Cerebellar cortex (tissue), 1 donor: ENCODE measurements at regions not wholly inside any gene's neighbourhood (a gene's known extent, or its start where the extent isn't known, plus 50 kb on each side); places are given as distances from the start of the nearest gene placed in this dataset.

Experiments
- DNase-seq: peaks from one replicate; pipeline ENCODE4 v3.0.0-alpha.2; 2015; ENCODE audit warnings: low spot score

DNA sequence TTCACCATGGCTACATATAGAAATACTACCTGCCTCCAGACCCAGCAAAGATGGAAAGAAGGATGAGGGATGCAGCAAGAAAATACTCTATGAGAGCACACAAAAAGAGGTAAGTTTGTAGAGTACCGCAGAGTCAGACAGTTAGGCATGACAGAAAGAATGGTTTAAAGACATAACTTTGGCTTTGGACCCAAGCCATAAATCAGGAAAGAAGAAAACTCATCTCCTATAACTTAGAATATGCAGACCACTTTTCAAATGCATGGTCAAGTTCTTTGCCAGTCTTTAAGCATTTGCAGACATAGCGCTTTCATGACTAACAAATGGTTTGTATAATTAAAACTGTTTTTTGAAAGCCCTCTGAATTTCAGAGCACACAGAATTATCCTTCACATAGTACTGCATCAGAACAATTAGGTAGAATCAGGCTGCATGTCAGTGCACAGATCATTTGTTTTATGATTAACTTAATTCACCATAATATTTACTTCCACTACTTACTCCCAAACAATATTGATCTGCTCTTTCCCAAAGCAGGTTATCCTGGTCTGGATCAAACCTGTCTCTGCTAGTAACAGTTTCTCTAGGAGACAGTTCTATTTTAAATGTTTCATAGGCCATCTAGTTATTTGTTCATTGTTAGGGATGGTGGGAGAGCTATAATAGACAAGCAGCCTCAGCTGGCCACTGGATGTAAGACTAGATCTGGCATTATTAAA is 280.7 kb upstream of the NR5A2 start:
- DNase-seq, result no peak

GRCh38 chr1:199747984-199748383 is 279.5 kb upstream of the NR5A2 start:
- DNase-seq, result no peak

DNA sequence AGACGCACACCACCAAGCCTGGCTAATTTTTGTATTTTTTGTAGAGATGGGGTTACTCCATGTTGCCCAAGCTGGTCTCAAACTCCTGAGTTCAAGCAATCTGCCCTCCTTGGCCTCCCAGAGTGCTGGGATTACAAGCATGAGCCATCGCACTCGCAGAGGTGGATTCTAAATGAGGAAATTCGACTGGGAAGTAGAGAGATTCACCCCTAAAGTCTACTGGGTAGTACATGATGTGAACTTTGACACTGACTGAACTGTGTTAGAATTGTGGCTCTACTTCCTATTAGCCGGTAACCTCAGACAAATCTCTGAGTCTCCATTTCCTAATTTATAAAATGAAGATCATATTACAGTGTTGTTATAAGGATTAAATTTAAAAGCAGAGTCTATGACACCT is 276.0 kb upstream of the NR5A2 start:
- DNase-seq, result no peak

GRCh38 chr1:199751962-199752687 is 275.4 kb upstream of the NR5A2 start:
- no peak for DNase-seq

- no peak for DNase-seq
These were observed 274.9 kb upstream of the NR5A2 start for GRCh38 chr1:199752688-199753027.

DNA sequence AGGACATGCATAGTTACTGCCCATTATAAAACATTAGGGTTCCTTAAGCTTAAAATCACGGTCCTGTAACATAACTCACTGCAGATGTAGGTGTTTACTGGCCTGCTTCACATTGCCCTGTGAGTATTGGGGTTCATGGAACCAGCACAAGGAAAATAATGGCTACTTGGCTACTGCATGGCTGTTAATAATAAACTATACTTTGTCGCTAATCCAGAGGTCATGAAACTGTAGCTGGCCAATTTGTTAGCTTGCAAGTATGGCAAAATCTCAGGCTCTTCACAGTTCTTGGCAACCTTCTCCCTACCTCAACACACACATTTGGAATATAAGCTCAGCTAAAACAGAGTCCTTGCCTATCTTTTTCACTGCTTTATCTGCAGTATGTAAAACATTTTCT is 274.0 kb upstream of the NR5A2 start:
- no peak for DNase-seq

DNA sequence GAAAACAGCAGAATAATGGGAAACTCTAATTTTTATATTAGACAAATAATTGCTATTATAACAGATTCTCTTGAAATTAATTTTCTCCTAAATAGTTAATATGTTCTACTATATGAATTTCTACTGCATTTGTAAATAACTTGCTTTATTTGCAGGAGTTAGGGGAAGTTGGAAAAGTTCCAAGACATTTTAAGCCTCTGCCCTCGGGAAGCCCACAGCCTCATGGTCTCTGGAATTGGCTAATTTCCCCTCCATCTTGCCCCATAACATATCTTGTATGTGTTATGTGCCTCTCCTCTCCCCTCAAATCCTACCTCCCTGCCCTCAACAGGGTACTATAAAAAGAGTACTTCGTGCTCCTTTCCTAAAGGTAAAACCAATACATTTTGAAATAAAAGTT is 271.4 kb upstream of the NR5A2 start:
- DNase-seq, result no peak

- no peak for DNase-seq
These were observed 268.8 kb upstream of the NR5A2 start for GRCh38 chr1:199758626-199759255.

GRCh38 chr1:199759268-199759730 is 268.2 kb upstream of the NR5A2 start:
- DNase-seq, result no peak

- no peak for DNase-seq
These were observed 264.9 kb upstream of the NR5A2 start for GRCh38 chr1:199762572-199762971.

GRCh38 chr1:199766218-199766792 is 261.2 kb upstream of the NR5A2 start:
- DNase-seq, result no peak

- no peak for DNase-seq
These were observed 259.8 kb upstream of the NR5A2 start for GRCh38 chr1:199767700-199768099.

GRCh38 chr1:199774433-199775089 is 252.9 kb upstream of the NR5A2 start:
- DNase-seq, result no peak

DNA sequence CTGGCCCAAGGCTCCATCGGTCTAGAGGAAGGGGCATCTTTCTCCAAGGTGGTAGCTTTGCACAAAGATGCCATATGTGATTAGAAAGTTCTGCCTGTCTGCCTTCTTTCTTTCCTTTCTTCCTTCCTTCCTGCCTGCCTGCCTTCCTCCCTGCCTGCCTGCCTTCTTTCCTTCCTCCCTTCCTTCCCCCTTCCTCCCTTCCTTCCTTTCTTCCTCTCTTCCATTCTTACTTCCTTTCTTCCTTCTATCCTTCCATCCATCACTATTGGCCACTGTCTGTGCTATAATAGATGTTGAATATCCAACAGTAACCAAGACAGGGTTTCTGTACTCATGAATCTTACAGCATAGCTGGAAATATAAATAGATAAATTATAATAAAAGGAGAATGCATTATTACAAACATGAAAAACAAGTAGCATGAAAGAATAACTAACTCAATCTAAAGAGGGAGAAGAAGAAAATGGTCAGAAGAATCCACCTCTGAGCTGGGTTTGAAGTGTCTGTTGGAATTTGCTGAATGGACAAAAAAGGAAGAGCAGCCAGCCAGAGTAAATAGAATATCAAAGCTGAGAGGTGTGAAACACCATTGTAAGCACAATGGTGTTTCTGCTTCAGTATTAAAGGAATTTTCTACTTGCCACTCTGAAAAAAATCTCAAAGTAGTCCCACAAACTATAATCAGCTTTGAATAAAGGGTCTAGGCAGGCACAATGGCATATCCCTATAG is 250.6 kb upstream of the NR5A2 start:
- DNase-seq, result no peak

GRCh38 chr1:199778324-199778955 is 249.1 kb upstream of the NR5A2 start:
- no peak for DNase-seq

DNA sequence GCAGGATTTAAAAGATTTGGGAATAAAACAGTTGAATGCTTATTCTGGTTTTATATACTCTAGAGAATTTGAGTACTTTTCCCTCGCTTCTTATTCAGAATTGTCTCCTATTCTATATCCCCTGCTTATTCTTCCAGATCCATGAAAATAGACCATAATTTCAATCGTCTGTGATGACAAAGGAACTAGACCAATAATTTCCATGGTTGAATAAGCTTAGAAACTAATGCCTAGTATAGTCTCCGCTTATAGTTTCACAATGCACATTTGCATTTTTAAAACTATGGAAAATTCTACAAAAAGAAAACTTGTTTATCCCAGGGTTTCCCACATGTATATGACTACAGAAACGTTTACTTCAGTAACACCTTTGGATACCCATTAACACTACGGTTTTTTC is 247.4 kb upstream of the NR5A2 start:
- no peak for DNase-seq

GRCh38 chr1:199780948-199781670 is 246.4 kb upstream of the NR5A2 start:
- DNase-seq, result no peak

GRCh38 chr1:199784138-199784895 is 243.2 kb upstream of the NR5A2 start:
- no peak for DNase-seq

DNA sequence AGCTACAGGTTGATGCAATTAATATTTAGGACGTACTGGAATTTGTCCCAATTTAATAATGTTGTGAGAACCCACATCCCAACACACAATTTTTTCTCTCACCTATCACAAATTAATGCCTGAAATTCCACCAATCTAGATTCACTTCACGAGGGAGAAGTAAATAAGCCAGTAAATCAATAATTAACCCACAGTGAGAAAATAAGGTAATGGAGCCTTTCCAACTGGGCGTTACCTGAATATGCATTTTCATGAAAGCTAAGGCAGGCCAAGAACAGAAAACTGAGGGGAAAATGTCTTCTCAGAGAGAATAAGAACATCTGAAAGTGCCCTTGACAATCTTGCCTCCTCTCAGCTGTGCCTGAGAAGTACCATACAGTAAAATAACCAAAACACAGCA is 240.8 kb upstream of the NR5A2 start:
- no peak for DNase-seq

DNA sequence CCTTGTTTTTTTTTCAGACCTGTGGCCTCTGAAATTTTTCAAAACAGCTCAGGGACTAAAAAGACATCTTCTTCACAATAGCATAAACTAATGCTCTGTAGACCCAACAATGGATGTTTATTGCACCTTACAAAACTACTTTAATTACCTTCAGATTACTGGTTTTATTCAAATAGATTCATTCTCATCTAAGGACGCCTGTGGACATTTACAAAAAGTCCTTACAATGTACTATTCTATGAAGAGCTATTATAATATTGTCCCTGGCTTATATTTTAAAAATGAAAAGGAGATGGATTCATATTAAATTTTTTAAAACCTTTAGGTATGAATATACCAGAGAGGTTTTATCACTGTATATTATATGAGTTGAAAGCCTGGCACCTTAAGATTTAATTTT is 238.4 kb upstream of the NR5A2 start:
- DNase-seq, result no peak
